ENCODE measurements at regions not wholly inside any gene's neighbourhood (a gene's known extent, or its start where the extent isn't known, plus 50 kb on each side); places are given as distances from the start of the nearest gene placed in this dataset.

DNA sequence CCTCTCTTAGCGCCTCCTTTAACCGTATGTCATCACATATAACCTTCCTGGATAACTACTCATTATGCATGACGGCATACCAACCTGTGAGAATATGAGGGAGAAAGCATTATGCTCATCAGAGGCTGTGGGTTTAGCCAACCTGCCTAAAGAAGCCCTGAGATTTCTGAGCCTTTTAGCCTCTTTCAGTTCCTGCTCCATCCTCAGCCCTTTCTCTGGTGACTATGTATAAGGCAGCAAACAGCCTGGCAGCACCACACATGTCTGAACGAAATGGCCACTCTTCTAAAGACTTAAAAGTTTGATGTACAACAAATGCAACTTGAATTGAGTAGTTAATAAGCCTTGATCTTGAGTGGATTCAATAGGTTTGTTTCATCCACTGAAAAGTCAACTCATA lies 64.8 kb upstream of the SOX5 start:
- H3K9me3 ChIP-seq (ENCODE audit: control insufficient read depth in 2 of 2, low read length in 2 of 2): no peaks in the 10 kb centered on the region
- no peak overlapping the region for H3K9ac ChIP-seq (ENCODE audit: low read length in 2 of 2)
- H3K4me1 ChIP-seq (ENCODE audit: control insufficient read depth, insufficient read depth, low read length): no peaks in the 10 kb centered on the region
- no peaks in the 10 kb centered on the region for H3K36me3 ChIP-seq (ENCODE audit: control insufficient read depth in 2 of 2, insufficient read depth in 2 of 2, low read length in 2 of 2)
- H3K27me3 ChIP-seq (ENCODE audit: control insufficient read depth in 1 of 2, insufficient read depth in 2 of 2, low read length in 2 of 2): no peaks in the 10 kb centered on the region
- H3K4me3 ChIP-seq (ENCODE audit: low read length in 2 of 2): no peak overlapping the region
- H3K27ac ChIP-seq (ENCODE audit: low read length): no peak overlapping the region

- no peaks in the 10 kb centered on the region for H3K9me3 ChIP-seq (ENCODE audit: control insufficient read depth in 2 of 2, low read length in 2 of 2)
- no peak overlapping the region for H3K4me3 ChIP-seq (ENCODE audit: low read length in 2 of 2)
- no peaks in the 10 kb centered on the region for H3K27me3 ChIP-seq (ENCODE audit: control insufficient read depth in 1 of 2, insufficient read depth in 2 of 2, low read length in 2 of 2)
- no peaks in the 10 kb centered on the region for H3K36me3 ChIP-seq (ENCODE audit: control insufficient read depth in 2 of 2, insufficient read depth in 2 of 2, low read length in 2 of 2)
- H3K27ac ChIP-seq (ENCODE audit: low read length): no peak overlapping the region
- H3K9ac ChIP-seq (ENCODE audit: low read length in 2 of 2): no peak overlapping the region
- H3K4me1 ChIP-seq (ENCODE audit: control insufficient read depth, insufficient read depth, low read length): no peaks in the 10 kb centered on the region
Observed at GRCh38 chr12:24012528-24012927, 63.1 kb upstream of the SOX5 start.

GRCh38 chr12:24011927-24012507 lies 62.5 kb upstream of the SOX5 start:
- Histone ChIP-seq H3K36me3 (ENCODE audit: control insufficient read depth in 2 of 2, insufficient read depth in 2 of 2, low read length in 2 of 2) (no peaks in the 10 kb centered on the region), H3K9ac (ENCODE audit: low read length in 2 of 2) (no peak overlapping the region), H3K27ac (ENCODE audit: low read length) (no peak overlapping the region), H3K4me1 (ENCODE audit: control insufficient read depth, insufficient read depth, low read length) (no peaks in the 10 kb centered on the region), H3K9me3 (ENCODE audit: control insufficient read depth in 2 of 2, low read length in 2 of 2) (no peaks in the 10 kb centered on the region), H3K27me3 (ENCODE audit: control insufficient read depth in 1 of 2, insufficient read depth in 2 of 2, low read length in 2 of 2) (no peaks in the 10 kb centered on the region), H3K4me3 (ENCODE audit: low read length in 2 of 2) (no peak overlapping the region)

GRCh38 chr12:24008166-24008565 lies 58.7 kb upstream of the SOX5 start:
- H3K4me1 ChIP-seq (ENCODE audit: control insufficient read depth, insufficient read depth, low read length): no peaks in the 10 kb centered on the region
- H3K9ac ChIP-seq (ENCODE audit: low read length in 2 of 2): no peak overlapping the region
- no peaks in the 10 kb centered on the region for H3K27me3 ChIP-seq (ENCODE audit: control insufficient read depth in 1 of 2, insufficient read depth in 2 of 2, low read length in 2 of 2)
- no peaks in the 10 kb centered on the region for H3K36me3 ChIP-seq (ENCODE audit: control insufficient read depth in 2 of 2, insufficient read depth in 2 of 2, low read length in 2 of 2)
- no peak overlapping the region for H3K27ac ChIP-seq (ENCODE audit: low read length)
- no peak overlapping the region for H3K4me3 ChIP-seq (ENCODE audit: low read length in 2 of 2)
- no peaks in the 10 kb centered on the region for H3K9me3 ChIP-seq (ENCODE audit: control insufficient read depth in 2 of 2, low read length in 2 of 2)
